MM.1S (cell line): ENCODE measurements at regions not wholly inside any gene's neighbourhood (a gene's known extent, or its start where the extent isn't known, plus 50 kb on each side); places are given as distances from the start of the nearest gene placed in this dataset.
A peak's percentile ranks its signal among the peaks of the same experiment; 100 is the strongest.

ENCODE experiments used
- DNase-seq: peaks from one replicate; pipeline ENCODE4 v3.0.0-alpha.2; 2015
- H2AFZ ChIP-seq: fragments of 300-600 bp; sonication (generic); 2 replicates; pipeline ENCODE4 v1.6.0; 2016; ENCODE audit warnings: antibody characterized with exemption, low read length
- H3F3A ChIP-seq: fragments of 300-600 bp; sonication (generic); 2 replicates; pipeline ENCODE4 v1.6.1; 2016; ENCODE audit warnings: mild to moderate bottlenecking, antibody characterized with exemption, low read length, moderate library complexity, mixed read lengths; ENCODE audit not compliant: insufficient read depth
- H3K27ac ChIP-seq: fragments of 300-600 bp; sonication (generic); 2 replicates; pipeline ENCODE4 v1.5.1; 2016; ENCODE audit warnings: mild to moderate bottlenecking, low read length
- H3K27me3 ChIP-seq: fragments of 300-600 bp; sonication (generic); replicated peaks from 2 replicates; pipeline ENCODE4 v1.6.0; 2016; ENCODE audit warnings: low read length; ENCODE audit not compliant: insufficient read depth
- H3K36me3 ChIP-seq: fragments of 300-600 bp; sonication (generic); replicated peaks from 2 replicates; pipeline ENCODE4 v1.6.1; 2016; ENCODE audit warnings: mild to moderate bottlenecking, low read length, mixed read lengths; ENCODE audit not compliant: insufficient read depth
- H3K4me1 ChIP-seq: fragments of 300-600 bp; sonication (generic); 2 replicates; pipeline ENCODE4 v1.6.1; 2016; ENCODE audit warnings: low read length, mixed read lengths
- H3K4me2 ChIP-seq: fragments of 300-600 bp; sonication (generic); 2 replicates; pipeline ENCODE4 v1.6.0; 2016; ENCODE audit warnings: low read depth, low read length
- H3K4me3 ChIP-seq: fragments of 300-600 bp; sonication (generic); 2 replicates; pipeline ENCODE4 v1.5.1; 2016; ENCODE audit warnings: low read length, mixed read lengths
- H3K79me2 ChIP-seq: fragments of 300-600 bp; sonication (generic); 2 replicates; pipeline ENCODE4 v1.6.1; 2016; ENCODE audit warnings: mixed run types, low read length, mixed read lengths
- H3K9ac ChIP-seq: fragments of 300-600 bp; sonication (generic); 2 replicates; pipeline ENCODE4 v1.6.1; 2016; ENCODE audit warnings: low read length, mixed read lengths
- H3K9me2 ChIP-seq: fragments of 300-600 bp; sonication (generic); replicated peaks from 2 replicates; pipeline ENCODE4 v1.6.1; 2016; ENCODE audit warnings: mild to moderate bottlenecking, low read length, mixed read lengths; ENCODE audit not compliant: insufficient read depth
- H3K9me3 ChIP-seq: fragments of 300-600 bp; sonication (generic); replicated peaks from 2 replicates; pipeline ENCODE4 v1.6.1; 2016; ENCODE audit warnings: mild to moderate bottlenecking, low read length, mixed read lengths; ENCODE audit not compliant: insufficient read depth
- H4K20me1 ChIP-seq: fragments of 300-600 bp; sonication (generic); 2 replicates; pipeline ENCODE4 v1.6.1; 2016; ENCODE audit warnings: mild to moderate bottlenecking, low read length, moderate library complexity, mixed read lengths; ENCODE audit not compliant: insufficient read depth
- CTCF ChIP-seq: fragments of 300-600 bp; sonication (generic); IDR thresholded peaks from 2 replicates; pipeline ENCODE4 v1.5.1; 2016; ENCODE audit warnings: antibody characterized with exemption, low read length, mixed read lengths
- EZH2 ChIP-seq: fragments of 300-600 bp; sonication (generic); optimal IDR thresholded peaks from 2 replicates; pipeline ENCODE3; 2017; ENCODE audit warnings: low read depth, mild to moderate bottlenecking, antibody characterized with exemption, low read length, mixed read lengths
- EZH2phosphoT487 ChIP-seq: fragments of 300-600 bp; sonication (generic); IDR thresholded peaks from 2 replicates; pipeline ENCODE4 v1.6.1; 2018; ENCODE audit warnings: antibody characterized with exemption, low read length

GRCh38 chr19:27861411-27861975 is 1351.5 kb downstream of the UQCRFS1 start:
- H3K36me3 ChIP-seq, result no peaks in the 10 kb centered on the region
- H3K27ac ChIP-seq, result no peak overlapping the region
- H3K9ac ChIP-seq, result no peak overlapping the region
- H4K20me1 ChIP-seq, result no peaks in the 10 kb centered on the region
- no peaks in the 10 kb centered on the region for H3K27me3 ChIP-seq
- H3K9me2 ChIP-seq, result no peaks in the 10 kb centered on the region
- H3K4me2 ChIP-seq, result no peak overlapping the region
- H3F3A ChIP-seq, result no peaks in the 10 kb centered on the region
- no peaks in the 10 kb centered on the region for H3K4me1 ChIP-seq
- no peaks in the 10 kb centered on the region for H3K9me3 ChIP-seq
- H3K79me2 ChIP-seq, result no peaks in the 10 kb centered on the region
- peak; percentile 67 for DNase-seq
- no peak overlapping the region for H2AFZ ChIP-seq
- no peak overlapping the region for H3K4me3 ChIP-seq
- TF ChIP-seq EZH2phosphoT487 (no peak), EZH2 (no peak), CTCF (no peak)

- Histone ChIP-seq H3K27me3 (no peaks in the 10 kb centered on the region), H3K27ac (peak overlapping the region; percentile 23; the same call in 1 of the 2 replicates), H4K20me1 (no peaks in the 10 kb centered on the region), H3K36me3 (no peaks in the 10 kb centered on the region), H3K9ac (no peak overlapping the region), H3K9me2 (no peaks in the 10 kb centered on the region), H3F3A (no peaks in the 10 kb centered on the region), H3K79me2 (no peaks in the 10 kb centered on the region), H3K9me3 (no peaks in the 10 kb centered on the region), H3K4me3 (no peak overlapping the region), H3K4me2 (no peak overlapping the region), H3K4me1 (no peaks in the 10 kb centered on the region), H2AFZ (no peak overlapping the region)
- TF ChIP-seq EZH2phosphoT487 (no peak), CTCF (no peak), EZH2 (no peak)
- peak; percentile 54 for DNase-seq
These were observed 1352.5 kb downstream of the UQCRFS1 start for GRCh38 chr19:27860309-27860934.

GRCh38 chr19:27859689-27860088 is 1353.3 kb downstream of the UQCRFS1 start:
- Histone ChIP-seq H3K9me2 (no peaks in the 10 kb centered on the region), H3K4me1 (no peaks in the 10 kb centered on the region), H3F3A (no peaks in the 10 kb centered on the region), H3K9ac (no peak overlapping the region), H3K9me3 (no peaks in the 10 kb centered on the region), H2AFZ (no peak overlapping the region), H3K79me2 (no peaks in the 10 kb centered on the region), H3K27me3 (no peaks in the 10 kb centered on the region), H3K4me2 (no peak overlapping the region), H3K36me3 (no peaks in the 10 kb centered on the region), H3K4me3 (no peak overlapping the region), H4K20me1 (no peaks in the 10 kb centered on the region), H3K27ac (no peak overlapping the region)
- no peak for TF ChIP-seq EZH2phosphoT487
- no peak for TF ChIP-seq CTCF
- TF ChIP-seq EZH2, result no peak
- DNase-seq, result no peak
